MM.1S (cell line): ENCODE measurements at regions not wholly inside any gene's neighbourhood (a gene's known extent, or its start where the extent isn't known, plus 50 kb on each side); places are given as distances from the start of the nearest gene placed in this dataset.
A peak's percentile ranks its signal among the peaks of the same experiment; 100 is the strongest.

ENCODE experiments used
- DNase-seq: peaks from one replicate; pipeline ENCODE4 v3.0.0-alpha.2; 2015
- H2AFZ ChIP-seq: fragments of 300-600 bp; sonication (generic); 2 replicates; pipeline ENCODE4 v1.6.0; 2016; ENCODE audit warnings: antibody characterized with exemption, low read length
- H3F3A ChIP-seq: fragments of 300-600 bp; sonication (generic); 2 replicates; pipeline ENCODE4 v1.6.1; 2016; ENCODE audit warnings: mild to moderate bottlenecking, antibody characterized with exemption, low read length, moderate library complexity, mixed read lengths; ENCODE audit not compliant: insufficient read depth
- H3K27ac ChIP-seq: fragments of 300-600 bp; sonication (generic); 2 replicates; pipeline ENCODE4 v1.5.1; 2016; ENCODE audit warnings: mild to moderate bottlenecking, low read length
- H3K27me3 ChIP-seq: fragments of 300-600 bp; sonication (generic); replicated peaks from 2 replicates; pipeline ENCODE4 v1.6.0; 2016; ENCODE audit warnings: low read length; ENCODE audit not compliant: insufficient read depth
- H3K36me3 ChIP-seq: fragments of 300-600 bp; sonication (generic); replicated peaks from 2 replicates; pipeline ENCODE4 v1.6.1; 2016; ENCODE audit warnings: mild to moderate bottlenecking, low read length, mixed read lengths; ENCODE audit not compliant: insufficient read depth
- H3K4me1 ChIP-seq: fragments of 300-600 bp; sonication (generic); 2 replicates; pipeline ENCODE4 v1.6.1; 2016; ENCODE audit warnings: low read length, mixed read lengths
- H3K4me2 ChIP-seq: fragments of 300-600 bp; sonication (generic); 2 replicates; pipeline ENCODE4 v1.6.0; 2016; ENCODE audit warnings: low read depth, low read length
- H3K4me3 ChIP-seq: fragments of 300-600 bp; sonication (generic); 2 replicates; pipeline ENCODE4 v1.5.1; 2016; ENCODE audit warnings: low read length, mixed read lengths
- H3K79me2 ChIP-seq: fragments of 300-600 bp; sonication (generic); 2 replicates; pipeline ENCODE4 v1.6.1; 2016; ENCODE audit warnings: mixed run types, low read length, mixed read lengths
- H3K9ac ChIP-seq: fragments of 300-600 bp; sonication (generic); 2 replicates; pipeline ENCODE4 v1.6.1; 2016; ENCODE audit warnings: low read length, mixed read lengths
- H3K9me2 ChIP-seq: fragments of 300-600 bp; sonication (generic); replicated peaks from 2 replicates; pipeline ENCODE4 v1.6.1; 2016; ENCODE audit warnings: mild to moderate bottlenecking, low read length, mixed read lengths; ENCODE audit not compliant: insufficient read depth
- H3K9me3 ChIP-seq: fragments of 300-600 bp; sonication (generic); replicated peaks from 2 replicates; pipeline ENCODE4 v1.6.1; 2016; ENCODE audit warnings: mild to moderate bottlenecking, low read length, mixed read lengths; ENCODE audit not compliant: insufficient read depth
- H4K20me1 ChIP-seq: fragments of 300-600 bp; sonication (generic); 2 replicates; pipeline ENCODE4 v1.6.1; 2016; ENCODE audit warnings: mild to moderate bottlenecking, low read length, moderate library complexity, mixed read lengths; ENCODE audit not compliant: insufficient read depth
- CTCF ChIP-seq: fragments of 300-600 bp; sonication (generic); IDR thresholded peaks from 2 replicates; pipeline ENCODE4 v1.5.1; 2016; ENCODE audit warnings: antibody characterized with exemption, low read length, mixed read lengths
- EZH2 ChIP-seq: fragments of 300-600 bp; sonication (generic); optimal IDR thresholded peaks from 2 replicates; pipeline ENCODE3; 2017; ENCODE audit warnings: low read depth, mild to moderate bottlenecking, antibody characterized with exemption, low read length, mixed read lengths
- EZH2phosphoT487 ChIP-seq: fragments of 300-600 bp; sonication (generic); IDR thresholded peaks from 2 replicates; pipeline ENCODE4 v1.6.1; 2018; ENCODE audit warnings: antibody characterized with exemption, low read length

- Histone ChIP-seq H3K4me3 (no peak overlapping the region), H3K4me1 (peaks cover 14% of the 10 kb centered on the region), H3K9me3 (no peaks in the 10 kb centered on the region), H3K79me2 (no peaks in the 10 kb centered on the region), H3K27me3 (no peaks in the 10 kb centered on the region), H3K9me2 (no peaks in the 10 kb centered on the region), H3F3A (no peaks in the 10 kb centered on the region), H3K27ac (no peak overlapping the region), H3K9ac (no peak overlapping the region), H2AFZ (no peak overlapping the region), H3K36me3 (no peaks in the 10 kb centered on the region), H3K4me2 (no peak overlapping the region), H4K20me1 (no peaks in the 10 kb centered on the region)
- TF ChIP-seq CTCF = no peak
- no peak for DNase-seq
These were observed 579.2 kb upstream of the ZNF608 start for GRCh38 chr5:125325488-125326149.

- no peak overlapping the region for H3K4me3 ChIP-seq
- no peaks in the 10 kb centered on the region for H4K20me1 ChIP-seq
- no peak for TF ChIP-seq EZH2
- TF ChIP-seq CTCF = no peak
- no peak for TF ChIP-seq EZH2phosphoT487
- H3K27me3 ChIP-seq = no peaks in the 10 kb centered on the region
- no peak for DNase-seq
- H3K9ac ChIP-seq = no peak overlapping the region
- no peaks in the 10 kb centered on the region for H3K79me2 ChIP-seq
- no peaks in the 10 kb centered on the region for H3F3A ChIP-seq
- H3K36me3 ChIP-seq = no peaks in the 10 kb centered on the region
- H2AFZ ChIP-seq = no peak overlapping the region
- peaks cover 14% of the 10 kb centered on the region for H3K4me1 ChIP-seq
- no peak overlapping the region for H3K27ac ChIP-seq
- no peaks in the 10 kb centered on the region for H3K9me3 ChIP-seq
- H3K4me2 ChIP-seq = no peak overlapping the region
- H3K9me2 ChIP-seq = no peaks in the 10 kb centered on the region
These were observed 579.7 kb upstream of the ZNF608 start for GRCh38 chr5:125326150-125326510.

GRCh38 chr5:125327676-125328075 is 581.2 kb upstream of the ZNF608 start:
- peak; percentile 70 for DNase-seq
- peaks cover 14% of the 10 kb centered on the region for H3K4me1 ChIP-seq
- no peaks in the 10 kb centered on the region for H3K9me2 ChIP-seq
- no peak for TF ChIP-seq EZH2
- TF ChIP-seq CTCF = no peak
- no peak for TF ChIP-seq EZH2phosphoT487
- H4K20me1 ChIP-seq = no peaks in the 10 kb centered on the region
- no peak overlapping the region for H3K4me3 ChIP-seq
- H3K27ac ChIP-seq = peak overlapping the region; percentile 56; the same call in 1 of the 2 replicates
- H3K9ac ChIP-seq = peak overlapping the region; percentile 7; the same call in 1 of the 2 replicates
- H3K27me3 ChIP-seq = no peaks in the 10 kb centered on the region
- no peaks in the 10 kb centered on the region for H3F3A ChIP-seq
- no peaks in the 10 kb centered on the region for H3K36me3 ChIP-seq
- H3K4me2 ChIP-seq = peak overlapping the region; percentile 46; the same call in 1 of the 2 replicates
- no peak overlapping the region for H2AFZ ChIP-seq
- H3K79me2 ChIP-seq = no peaks in the 10 kb centered on the region
- H3K9me3 ChIP-seq = no peaks in the 10 kb centered on the region
